ENCODE measurements at regions not wholly inside any gene's neighbourhood (a gene's known extent, or its start where the extent isn't known, plus 50 kb on each side); places are given as distances from the start of the nearest gene placed in this dataset.
"Not testable (repeated sequence)": the region's sequence is repeated elsewhere in the genome, so short reads cannot be mapped to it uniquely, and the experiment has no call there.

- H3K9me3 ChIP-seq (replicated peaks; ENCODE audit: control insufficient read depth, insufficient read depth, low read depth, low read length) = no peaks in the 10 kb centered on the region
- CTCF ChIA-PET (ENCODE audit: low intra/inter-chr PET ratio) = no interaction called here
- no peak overlapping the region for H2AFZ ChIP-seq (ENCODE audit: low read depth, low read length)
These were observed 1642.2 kb downstream of the KHDRBS2 start for GRCh38 chr6:60643870-60644269.

GRCh38 chr6:60639185-60639584 lies 1646.8 kb downstream of the KHDRBS2 start:
- H3K27me3 ChIP-seq (ENCODE audit: control insufficient read depth in 2 of 2, insufficient read depth in 2 of 2, low read length in 2 of 2); DNase-seq (ENCODE audit: extremely low read depth in 1 of 4, low spot score in 3 of 4); H3K9me1 ChIP-seq (ENCODE audit: control insufficient read depth, insufficient read depth, low read length); H3K79me2 ChIP-seq (ENCODE audit: control insufficient read depth, insufficient read depth, low read length); ATAC-seq; intact Hi-C loops (cut with micrococcal nuclease); H3K4me2 ChIP-seq (ENCODE audit: insufficient read depth, low read length); H3K27ac ChIP-seq (ENCODE audit: extremely low read depth, low read depth, low read length); H3K9me3 ChIP-seq (replicated peaks; ENCODE audit: control insufficient read depth, insufficient read depth, low read depth, low read length); H2AFZ ChIP-seq (ENCODE audit: low read depth, low read length); FAIRE-seq; BruUV-seq (replicated peaks); H3K4me1 ChIP-seq (replicated peaks in 1 of 2; ENCODE audit: control insufficient read depth in 2 of 2, insufficient read depth in 2 of 2, low read length in 2 of 2); POLR2A ChIA-PET; in situ Hi-C loops (cut with MboI); CTCF ChIA-PET (ENCODE audit: low intra/inter-chr PET ratio); H3K9ac ChIP-seq (ENCODE audit: insufficient read depth in 1 of 2, low read depth in 2 of 2, low read length in 2 of 2); H4K20me1 ChIP-seq (replicated peaks; ENCODE audit: control insufficient read depth, insufficient read depth, low read length); H3K36me3 ChIP-seq (ENCODE audit: control insufficient read depth, insufficient read depth, low read length); H3K4me3 ChIP-seq: not testable (repeated sequence)

More at GRCh38 chr6:60643870-60644269, 1642.2 kb downstream of the KHDRBS2 start:
- Histone ChIP-seq H3K9ac (ENCODE audit: insufficient read depth in 1 of 2, low read depth in 2 of 2, low read length in 2 of 2) (no peak overlapping the region), H3K27me3 (ENCODE audit: control insufficient read depth in 2 of 2, insufficient read depth in 2 of 2, low read length in 2 of 2) (no peaks in the 10 kb centered on the region), H3K4me2 (ENCODE audit: insufficient read depth, low read length) (no peak overlapping the region), H4K20me1 (replicated peaks; ENCODE audit: control insufficient read depth, insufficient read depth, low read length) (no peaks in the 10 kb centered on the region), H3K27ac (ENCODE audit: extremely low read depth, low read depth, low read length) (no peak overlapping the region), H3K9me1 (ENCODE audit: control insufficient read depth, insufficient read depth, low read length) (no peaks in the 10 kb centered on the region), H3K4me3 (no peak overlapping the region), H3K4me1 (replicated peaks in 1 of 2; ENCODE audit: control insufficient read depth in 2 of 2, insufficient read depth in 2 of 2, low read length in 2 of 2) (no peaks in the 10 kb centered on the region), H3K79me2 (ENCODE audit: control insufficient read depth, insufficient read depth, low read length) (no peaks in the 10 kb centered on the region), H3K36me3 (ENCODE audit: control insufficient read depth, insufficient read depth, low read length) (no peaks in the 10 kb centered on the region)
- in situ Hi-C loops (cut with MboI) = no loop called here
- intact Hi-C loops (cut with micrococcal nuclease) = no loop called here
- FAIRE-seq (no peak), DNase-seq (ENCODE audit: extremely low read depth in 1 of 4, low spot score in 3 of 4) (no peak), ATAC-seq (no peak)
- WGBS (ENCODE audit: insufficient coverage, low coverage, missing lambda C conversion rate) = 0% methylated on average over 1 of the region's 1 CpG
- no TSS peak for BruUV-seq (replicated peaks)
- POLR2A ChIA-PET = no interaction called here
- TF ChIP-seq CHD2 (IDR thresholded peaks at IDR 0.05; ENCODE audit: low read depth, low read length) (no peak), VEZF1 (CRISPR knock-in tag; IDR thresholded peaks at IDR 0.05) (no peak), CBX3 (IDR thresholded peaks at IDR 0.05; ENCODE audit: borderline replicate concordance in 1 of 2, low read length in 2 of 2) (no peak)
